Tibial nerve (tissue), 4 donors: ENCODE measurements at regions not wholly inside any gene's neighbourhood (a gene's known extent, or its start where the extent isn't known, plus 50 kb on each side); places are given as distances from the start of the nearest gene placed in this dataset.
A peak's percentile ranks its signal among the peaks of the same experiment; 100 is the strongest.

ENCODE experiments used
- DNase-seq, 2 donors: peaks; one replicate each; pipeline ENCODE4 v3.0.0-alpha.2; 2019; ENCODE audit warnings: low spot score in 2 of 2
- H3K27ac ChIP-seq, 4 donors: fragments of 200-600 bp; sonication (generic) in 3 of 4; one replicate each; pipeline ENCODE4 v1.5.1; 2017 to 2019; ENCODE audit warnings: mild to moderate bottlenecking in 1 of 4
- H3K27me3 ChIP-seq, 2 donors: fragments of 200-600 bp; sonication (generic) in 1 of 2; one replicate each; pipeline versions ENCODE4 v1.5.1 to v1.6.0; 2017 to 2019
- H3K36me3 ChIP-seq, 3 donors: fragments of 200-600 bp; sonication (generic); one replicate each; pipeline ENCODE4 v1.5.1; 2018 to 2019
- H3K4me1 ChIP-seq, 4 donors: fragments of 200-600 bp; sonication (generic) in 3 of 4; one replicate each; pipeline ENCODE4 v1.5.1; 2017 to 2019
- H3K4me3 ChIP-seq, 4 donors: fragments of 200-600 bp; sonication (generic) in 3 of 4; one replicate each; pipeline ENCODE4 v1.5.1; 2017 to 2019; ENCODE audit warnings: mild to moderate bottlenecking in 1 of 4, moderate library complexity in 1 of 4
- H3K9me3 ChIP-seq, 4 donors: fragments of 200-600 bp; sonication (generic) in 3 of 4; one replicate each; pipeline ENCODE4 v1.5.1; 2017 to 2019
- EP300 ChIP-seq, 2 donors: sonication (generic); formaldehyde crosslinking; IDR thresholded peaks; one replicate each; pipeline ENCODE4 v1.6.1; 2017; ENCODE audit warnings: antibody characterized with exemption in 2 of 2, mild to moderate bottlenecking in 1 of 2
- POLR2A ChIP-seq, 2 donors: fragments of 450-650 bp; IDR thresholded peaks; one replicate each; pipeline ENCODE4 v1.6.1; 2017; ENCODE audit warnings: antibody characterized with exemption in 2 of 2, mild to moderate bottlenecking in 2 of 2, moderate library complexity in 2 of 2
- WGBS, 2 donors: methylation state at CpG; one replicate each; pipeline ENCODE4 v1.1.5; 2018; 5-methylcytosine and 5-hydroxymethylcytosine counted together
- TF ChIP-seq, protein P1 (sequence below), 5 experiments: fragments of 200-600 bp in 3 of 5; fragments of 450-650 bp in 2 of 5; sonication (generic) in 3 of 5; IDR thresholded peaks; one replicate each; pipeline ENCODE4 v1.5.1; 2016 to 2019; ENCODE audit warnings: antibody characterized with exemption in 5 of 5, mild to moderate bottlenecking in 3 of 5, moderate library complexity in 2 of 5

- Histone ChIP-seq H3K36me3 (no peaks in the 10 kb centered on the region), H3K4me3 (no peak overlapping the region), H3K27ac (peak overlapping the region in 1 of 4 donors; percentile 56), H3K27me3 (no peaks in the 10 kb centered on the region), H3K4me1 (peaks cover 0 to 26% (median 0%) of the 10 kb centered on the region in 4 donors), H3K9me3 (no peaks in the 10 kb centered on the region)
- WGBS, 2 donors: 86 to 92% methylated on average over 2 of the region's 2 CpGs
- DNase-seq: no peak
- TF ChIP-seq EP300 (IDR thresholded peaks at IDR 0.05) (no peak), POLR2A (IDR thresholded peaks at IDR 0.05) (no peak)
- TF ChIP-seq, protein P1, sequence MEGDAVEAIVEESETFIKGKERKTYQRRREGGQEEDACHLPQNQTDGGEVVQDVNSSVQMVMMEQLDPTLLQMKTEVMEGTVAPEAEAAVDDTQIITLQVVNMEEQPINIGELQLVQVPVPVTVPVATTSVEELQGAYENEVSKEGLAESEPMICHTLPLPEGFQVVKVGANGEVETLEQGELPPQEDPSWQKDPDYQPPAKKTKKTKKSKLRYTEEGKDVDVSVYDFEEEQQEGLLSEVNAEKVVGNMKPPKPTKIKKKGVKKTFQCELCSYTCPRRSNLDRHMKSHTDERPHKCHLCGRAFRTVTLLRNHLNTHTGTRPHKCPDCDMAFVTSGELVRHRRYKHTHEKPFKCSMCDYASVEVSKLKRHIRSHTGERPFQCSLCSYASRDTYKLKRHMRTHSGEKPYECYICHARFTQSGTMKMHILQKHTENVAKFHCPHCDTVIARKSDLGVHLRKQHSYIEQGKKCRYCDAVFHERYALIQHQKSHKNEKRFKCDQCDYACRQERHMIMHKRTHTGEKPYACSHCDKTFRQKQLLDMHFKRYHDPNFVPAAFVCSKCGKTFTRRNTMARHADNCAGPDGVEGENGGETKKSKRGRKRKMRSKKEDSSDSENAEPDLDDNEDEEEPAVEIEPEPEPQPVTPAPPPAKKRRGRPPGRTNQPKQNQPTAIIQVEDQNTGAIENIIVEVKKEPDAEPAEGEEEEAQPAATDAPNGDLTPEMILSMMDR (IDR thresholded peaks at IDR 0.05): no peak
Observed at GRCh38 chr15:47390208-47390765, 327.0 kb upstream of the SEMA6D start.

GRCh38 chr15:47394286-47394809 lies 323.0 kb upstream of the SEMA6D start:
- 63 to 64% methylated on average over 6 of the region's 6 CpGs for WGBS, 2 donors

GRCh38 chr15:47395076-47395475 lies 322.2 kb upstream of the SEMA6D start:
- peaks cover 0 to 37% (median 0%) of the 10 kb centered on the region in 4 donors for H3K4me1 ChIP-seq
- no peak overlapping the region for H3K27ac ChIP-seq
- H3K9me3 ChIP-seq: no peaks in the 10 kb centered on the region
- no peaks in the 10 kb centered on the region for H3K36me3 ChIP-seq
- H3K27me3 ChIP-seq: no peaks in the 10 kb centered on the region
- H3K4me3 ChIP-seq: no peak overlapping the region
- no peak for DNase-seq
- TF ChIP-seq EP300 (IDR thresholded peaks at IDR 0.05) (no peak), POLR2A (IDR thresholded peaks at IDR 0.05) (no peak)
- TF ChIP-seq, protein P1 (IDR thresholded peaks at IDR 0.05): no peak

More at GRCh38 chr15:47394286-47394809, 323.0 kb upstream of the SEMA6D start:
- TF ChIP-seq EP300 (IDR thresholded peaks at IDR 0.05): no peak
- no peak for TF ChIP-seq POLR2A (IDR thresholded peaks at IDR 0.05)
- TF ChIP-seq, protein P1 (IDR thresholded peaks at IDR 0.05): no peak
- Histone ChIP-seq H3K27ac (no peak overlapping the region), H3K4me3 (no peak overlapping the region), H3K9me3 (no peaks in the 10 kb centered on the region), H3K36me3 (no peaks in the 10 kb centered on the region), H3K4me1 (peaks cover 0 to 37% (median 0%) of the 10 kb centered on the region in 4 donors), H3K27me3 (no peaks in the 10 kb centered on the region)
- DNase-seq: no peak

DNA sequence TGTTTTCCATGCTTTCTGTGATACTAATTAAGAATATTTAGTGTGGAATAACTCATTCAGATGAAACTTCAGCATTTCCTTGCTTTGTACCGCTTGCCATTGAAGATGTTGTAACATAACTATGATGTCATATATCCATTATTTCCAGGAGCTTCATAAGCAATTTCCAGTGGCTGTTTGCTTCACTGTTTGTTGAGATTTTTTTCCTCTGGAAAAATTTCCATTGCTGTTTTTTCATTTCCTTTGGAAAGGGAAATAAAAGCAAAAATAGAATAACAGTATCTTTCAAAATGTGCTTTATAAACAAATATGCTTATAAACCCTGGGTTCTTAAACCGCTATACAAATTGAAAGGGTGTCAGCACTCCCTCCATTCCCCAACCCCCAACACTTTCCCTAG lies 319.6 kb upstream of the SEMA6D start:
- Histone ChIP-seq H3K36me3 (no peaks in the 10 kb centered on the region), H3K27ac (peak overlapping the region in 1 of 4 donors; percentile 22), H3K27me3 (no peaks in the 10 kb centered on the region), H3K9me3 (no peaks in the 10 kb centered on the region), H3K4me1 (peaks cover 0 to 22% (median 0%) of the 10 kb centered on the region in 4 donors), H3K4me3 (no peak overlapping the region)
- TF ChIP-seq EP300 (IDR thresholded peaks at IDR 0.05) (no peak), POLR2A (IDR thresholded peaks at IDR 0.05) (no peak)
- TF ChIP-seq, protein P1 (IDR thresholded peaks at IDR 0.05): no peak
- WGBS, 2 donors: 45 to 48% methylated on average over 2 of the region's 2 CpGs
- no peak for DNase-seq

DNA sequence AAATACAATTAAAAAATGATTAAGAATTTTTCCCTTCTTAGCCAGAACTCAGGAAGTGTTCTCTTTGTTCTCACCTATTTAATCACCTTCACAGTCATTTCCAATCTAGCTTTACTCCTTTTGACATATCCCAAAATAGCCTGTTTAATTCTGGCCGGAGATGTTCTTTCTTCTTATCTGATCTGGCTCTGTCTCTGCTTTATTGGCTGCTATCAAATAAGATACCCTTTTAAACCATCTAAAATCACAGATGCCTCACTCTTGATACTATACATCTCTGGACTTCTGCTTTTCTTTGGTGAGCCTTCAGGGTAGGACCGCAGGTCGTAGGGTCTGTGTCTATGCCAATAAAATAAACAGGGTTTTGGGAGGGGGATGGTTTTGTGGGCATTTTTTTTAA lies 319.2 kb upstream of the SEMA6D start:
- no peaks in the 10 kb centered on the region for H3K36me3 ChIP-seq
- peaks cover 0 to 19% (median 0%) of the 10 kb centered on the region in 4 donors for H3K4me1 ChIP-seq
- no peak overlapping the region for H3K4me3 ChIP-seq
- TF ChIP-seq POLR2A (IDR thresholded peaks at IDR 0.05) (no peak), EP300 (IDR thresholded peaks at IDR 0.05) (no peak)
- TF ChIP-seq, protein P1 (IDR thresholded peaks at IDR 0.05): no peak
- DNase-seq: no peak
- peak overlapping the region in 1 of 4 donors; percentile 22 for H3K27ac ChIP-seq
- H3K27me3 ChIP-seq: no peaks in the 10 kb centered on the region
- H3K9me3 ChIP-seq: no peaks in the 10 kb centered on the region
- WGBS, 2 donors: 68 to 72% methylated on average over 3 of the region's 3 CpGs
